MCF 10A (cell line): ENCODE measurements at regions not wholly inside any gene's neighbourhood (a gene's known extent, or its start where the extent isn't known, plus 50 kb on each side); places are given as distances from the start of the nearest gene placed in this dataset.

ENCODE experiments used
- BruUV-seq: library from RNA; stranded (reverse); fragments of 400-500 nt; replicated peaks from 2 replicates; lab custom pipeline; 2021; lab: Mats Ljungman, UMichigan
- CTCF ChIA-PET: fragments of 300-600 bp; sonication (Branson Sonifier 250); formaldehyde crosslinking; extraction: SDS; loops from one replicate; lab custom pipeline; 2021; ENCODE audit warnings: antibody characterized with exemption, inconsistent platforms; lab: Yijun Ruan, JAX
- POLR2A ChIA-PET: fragments of 300-600, 350-650 bp; sonication (Branson Sonifier 250); formaldehyde crosslinking; extraction: SDS; loops from one replicate; lab custom pipeline; 2020; ENCODE audit warnings: antibody characterized with exemption, inconsistent platforms; lab: Yijun Ruan, JAX
- DNase-seq: peaks from one replicate; pipeline ENCODE4 v3.0.0-alpha.2; 2018; ENCODE audit not compliant: unreplicated experiment
- H3K27ac Mint-ChIP-seq: one replicate; pipeline ENCODE4 v1.8.0; 2022; ENCODE audit warnings: mild to moderate bottlenecking, low read depth, mixed read lengths; ENCODE audit not compliant: unreplicated experiment
- H3K27me3 Mint-ChIP-seq: one replicate; pipeline ENCODE4 v1.8.0; 2022; ENCODE audit warnings: mixed read lengths; ENCODE audit not compliant: insufficient read depth, unreplicated experiment
- H3K36me3 Mint-ChIP-seq: one replicate; pipeline ENCODE4 v1.8.0; 2022; ENCODE audit warnings: mild to moderate bottlenecking, moderate library complexity, mixed read lengths; ENCODE audit not compliant: insufficient read depth, unreplicated experiment
- H3K4me1 Mint-ChIP-seq: one replicate; pipeline ENCODE4 v1.8.0; 2022; ENCODE audit warnings: mixed read lengths; ENCODE audit not compliant: insufficient read depth, unreplicated experiment
- H3K4me3 Mint-ChIP-seq: one replicate; pipeline ENCODE4 v1.8.0; 2022; ENCODE audit warnings: mild to moderate bottlenecking, moderate library complexity, mixed read lengths; ENCODE audit not compliant: unreplicated experiment
- H3K9me3 Mint-ChIP-seq: one replicate; pipeline ENCODE4 v1.8.0; 2022; ENCODE audit warnings: mixed read lengths; ENCODE audit not compliant: unreplicated experiment
- CTCF ChIP-seq: fragments of 200-600 bp; IDR thresholded peaks from one replicate; pipeline ENCODE4 v1.8.0; 2022; ENCODE audit warnings: antibody characterized with exemption, mild to moderate bottlenecking; ENCODE audit not compliant: unreplicated experiment
- intact Hi-C: fragments of 100-400 bp; cut with micrococcal nuclease; formaldehyde crosslinking; loops from 2 replicates; pipeline ENCODE4 v1.14.1; 2022

- Mint-ChIP-seq H3K27ac (no peak overlapping the region), H3K36me3 (peaks cover 6% of the 10 kb centered on the region), H3K9me3 (no peaks in the 10 kb centered on the region), H3K4me3 (no peak overlapping the region), H3K4me1 (peaks cover 31% of the 10 kb centered on the region), H3K27me3 (no peaks in the 10 kb centered on the region)
- no peak for DNase-seq
- BruUV-seq: no TSS peak
- ChIA-PET POLR2A (no interaction called here), CTCF (interaction anchor here (0.6 kb wide), 1 partner anchor 659 kb away, joined by 3 read pairs; no protein-coding TSS in a partner anchor)
- TF ChIP-seq CTCF: no peak
- intact Hi-C loops: no loop called here
These were observed 533.9 kb upstream of the CDH11 start for GRCh38 chr16:65655802-65656201.

GRCh38 chr16:65648101-65648500 lies 526.2 kb upstream of the CDH11 start:
- DNase-seq: no peak
- Mint-ChIP-seq H3K27me3 (no peaks in the 10 kb centered on the region), H3K36me3 (no peaks in the 10 kb centered on the region), H3K9me3 (peaks cover 18% of the 10 kb centered on the region), H3K4me1 (no peaks in the 10 kb centered on the region), H3K27ac (no peak overlapping the region), H3K4me3 (no peak overlapping the region)
- no peak for TF ChIP-seq CTCF
- intact Hi-C loops: no loop called here
- no TSS peak for BruUV-seq
- ChIA-PET POLR2A (no interaction called here), CTCF (interaction anchor here (0.6 kb wide), 1 partner anchor 623 kb away, joined by 3 read pairs; no protein-coding TSS in a partner anchor)

GRCh38 chr16:65644821-65645220 lies 523.0 kb upstream of the CDH11 start:
- Mint-ChIP-seq H3K9me3 (peaks cover 28% of the 10 kb centered on the region), H3K27ac (no peak overlapping the region), H3K36me3 (no peaks in the 10 kb centered on the region), H3K4me3 (no peak overlapping the region), H3K4me1 (no peaks in the 10 kb centered on the region), H3K27me3 (no peaks in the 10 kb centered on the region)
- intact Hi-C loops: no loop called here
- DNase-seq: no peak
- CTCF ChIA-PET: no interaction called here
- TF ChIP-seq CTCF: no peak
- BruUV-seq: no TSS peak
- POLR2A ChIA-PET: interaction anchor here (0.6 kb wide), 1 partner anchor 89 kb away, joined by 4 read pairs; no protein-coding TSS in a partner anchor

- peaks cover 41% of the 10 kb centered on the region for H3K9me3 Mint-ChIP-seq
- intact Hi-C loops: no loop called here
- no peaks in the 10 kb centered on the region for H3K36me3 Mint-ChIP-seq
- no peaks in the 10 kb centered on the region for H3K4me1 Mint-ChIP-seq
- BruUV-seq: no TSS peak
- POLR2A ChIA-PET: no interaction called here
- TF ChIP-seq CTCF: no peak
- H3K4me3 Mint-ChIP-seq: no peak overlapping the region
- no peak overlapping the region for H3K27ac Mint-ChIP-seq
- CTCF ChIA-PET: interaction anchor here (0.9 to 2.5 kb wide), 2 partner anchors 14 to 17 kb away, joined by 4 to 5 read pairs; no protein-coding TSS in a partner anchor
- no peak for DNase-seq
- no peaks in the 10 kb centered on the region for H3K27me3 Mint-ChIP-seq
These were observed 520.0 kb upstream of the CDH11 start for GRCh38 chr16:65641762-65642289.
